Progenitor cell of endocrine pancreas (in vitro differentiated cells): ENCODE measurements at regions not wholly inside any gene's neighbourhood (a gene's known extent, or its start where the extent isn't known, plus 50 kb on each side); places are given as distances from the start of the nearest gene placed in this dataset.

Experiments used
- DNase-seq: peaks from one replicate; pipeline ENCODE4 v3.0.0; 2021; ENCODE audit warnings: low spot score; ENCODE audit not compliant: unreplicated experiment
- H3K27ac Mint-ChIP-seq: 2 replicates; pipeline ENCODE4 v1.8.0; 2021; ENCODE audit warnings: mild to moderate bottlenecking, moderate library complexity, mixed read lengths
- H3K27me3 Mint-ChIP-seq: 2 replicates; pipeline ENCODE4 v1.8.0; 2021; ENCODE audit warnings: mixed read lengths
- H3K36me3 Mint-ChIP-seq: 2 replicates; pipeline ENCODE4 v1.8.0; 2022; ENCODE audit warnings: mixed read lengths; ENCODE audit not compliant: insufficient read depth
- H3K4me1 Mint-ChIP-seq: 2 replicates; pipeline ENCODE4 v1.8.0; 2021; ENCODE audit warnings: low read depth, mixed read lengths
- H3K4me3 Mint-ChIP-seq: 2 replicates; pipeline ENCODE4 v1.8.0; 2021; ENCODE audit warnings: low read depth, mild to moderate bottlenecking, moderate library complexity, mixed read lengths
- H3K9me3 Mint-ChIP-seq: 2 replicates; pipeline ENCODE4 v1.8.0; 2021; ENCODE audit warnings: low read depth, mixed read lengths
- CTCF ChIP-seq: fragments of 200-600 bp; sonication (generic); IDR thresholded peaks from one replicate; pipeline ENCODE4 v1.5.0; 2021; ENCODE audit warnings: antibody characterized with exemption, mild to moderate bottlenecking; ENCODE audit not compliant: unreplicated experiment

- Mint-ChIP-seq H3K4me3 (no peak overlapping the region), H3K36me3 (no peaks in the 10 kb centered on the region), H3K9me3 (no peaks in the 10 kb centered on the region), H3K27me3 (peaks cover 25% of the 10 kb centered on the region), H3K27ac (no peak overlapping the region), H3K4me1 (peaks cover 12% of the 10 kb centered on the region)
- no peak for TF ChIP-seq CTCF
- no peak for DNase-seq
Observed at GRCh38 chr17:33749171-33749570, 456.1 kb upstream of the ASIC2 start.

DNA sequence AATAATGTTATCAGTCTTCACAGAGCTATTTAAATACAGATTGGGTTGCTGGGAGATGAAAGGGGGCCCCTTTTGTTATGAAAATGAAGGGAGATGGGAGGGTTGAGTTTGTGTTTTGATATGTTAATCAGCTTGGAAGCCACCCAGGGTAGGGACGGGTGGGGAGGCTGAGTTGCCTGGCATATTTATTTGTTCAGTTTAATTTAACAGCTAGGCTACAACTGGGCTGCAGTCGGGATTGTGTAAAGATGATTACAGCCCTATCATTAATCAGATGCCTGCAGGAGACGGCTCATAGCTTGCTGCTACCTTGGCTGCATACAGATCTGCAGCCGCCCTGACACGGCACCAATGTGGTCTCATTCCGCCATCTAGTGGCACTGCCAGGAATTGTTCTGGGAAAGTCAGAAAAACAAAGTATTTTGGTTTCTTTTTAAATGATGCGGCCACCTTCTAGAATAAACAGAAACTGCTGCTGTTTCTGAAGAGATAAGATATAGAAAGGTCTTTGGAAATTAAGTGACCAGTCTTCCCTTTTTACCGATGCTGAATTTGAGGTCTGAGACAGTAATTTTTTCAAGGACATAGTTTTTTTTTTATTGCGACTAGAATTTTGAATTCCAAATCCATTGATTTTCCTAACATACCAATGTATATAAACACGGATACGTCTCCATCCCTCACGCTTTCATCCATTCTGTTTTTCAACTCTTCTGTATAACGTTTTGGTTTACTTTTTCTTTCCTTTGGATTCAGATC is 458.0 kb upstream of the ASIC2 start:
- Mint-ChIP-seq H3K4me3 (no peak overlapping the region), H3K9me3 (peaks cover 5% of the 10 kb centered on the region), H3K4me1 (peaks cover 7% of the 10 kb centered on the region), H3K27ac (peak overlapping the region; percentile 42), H3K27me3 (peaks cover 29% of the 10 kb centered on the region), H3K36me3 (no peaks in the 10 kb centered on the region)
- peak; percentile 94 for TF ChIP-seq CTCF
- peak; percentile 61 for DNase-seq

DNA sequence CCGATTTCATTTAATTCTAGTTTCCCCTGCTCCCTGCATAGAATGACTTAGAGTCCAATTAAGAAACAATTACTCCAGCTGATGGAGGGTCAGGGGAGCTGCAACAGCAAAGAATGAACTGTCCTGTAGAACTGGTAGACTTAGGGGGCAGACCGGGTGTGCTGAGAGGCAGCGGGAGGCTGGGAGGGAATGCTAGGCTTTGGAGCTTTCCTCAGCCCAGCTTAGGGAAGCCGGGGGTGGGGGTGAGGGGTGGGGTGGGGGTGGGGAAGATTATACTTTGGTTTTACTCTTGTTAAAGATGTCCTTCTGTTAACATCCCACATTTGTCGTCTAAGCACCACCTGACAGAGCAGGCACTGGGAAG is 458.6 kb upstream of the ASIC2 start:
- Mint-ChIP-seq H3K9me3 (peaks cover 5% of the 10 kb centered on the region), H3K27ac (peak overlapping the region; percentile 42), H3K27me3 (peaks cover 29% of the 10 kb centered on the region), H3K36me3 (no peaks in the 10 kb centered on the region), H3K4me1 (peaks cover 7% of the 10 kb centered on the region), H3K4me3 (no peak overlapping the region)
- no peak for DNase-seq
- no peak for TF ChIP-seq CTCF

- peaks cover 5% of the 10 kb centered on the region for H3K9me3 Mint-ChIP-seq
- no peak for TF ChIP-seq CTCF
- no peak overlapping the region for H3K27ac Mint-ChIP-seq
- H3K4me1 Mint-ChIP-seq = peaks cover 7% of the 10 kb centered on the region
- H3K36me3 Mint-ChIP-seq = no peaks in the 10 kb centered on the region
- DNase-seq = no peak
- H3K4me3 Mint-ChIP-seq = no peak overlapping the region
- peaks cover 25% of the 10 kb centered on the region for H3K27me3 Mint-ChIP-seq
Observed at GRCh38 chr17:33753452-33753851, 460.4 kb upstream of the ASIC2 start.

DNA sequence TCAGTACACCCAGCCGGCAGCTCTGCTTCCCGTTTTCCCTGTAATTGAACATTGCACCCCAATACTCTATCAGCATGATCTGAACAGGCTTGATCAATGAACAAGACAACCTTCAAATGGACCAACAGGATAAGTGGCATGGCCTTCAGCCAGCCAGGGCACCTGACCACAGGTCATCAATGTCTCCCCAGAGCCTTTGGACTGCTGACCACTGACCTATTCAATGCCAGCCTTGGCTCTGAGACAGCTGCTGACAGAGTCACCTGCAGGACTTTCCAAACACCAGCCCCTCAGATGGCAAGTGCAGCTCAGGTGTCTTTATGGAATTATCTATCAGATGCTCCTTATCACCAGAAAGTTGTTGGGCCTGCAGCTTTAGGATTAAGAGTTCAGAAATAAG is 462.9 kb upstream of the ASIC2 start:
- peaks cover 18% of the 10 kb centered on the region for H3K27me3 Mint-ChIP-seq
- no peak for DNase-seq
- H3K36me3 Mint-ChIP-seq = no peaks in the 10 kb centered on the region
- H3K4me1 Mint-ChIP-seq = peaks cover 4% of the 10 kb centered on the region
- no peak overlapping the region for H3K27ac Mint-ChIP-seq
- H3K9me3 Mint-ChIP-seq = peaks cover 5% of the 10 kb centered on the region
- H3K4me3 Mint-ChIP-seq = no peak overlapping the region
- TF ChIP-seq CTCF = no peak
